H1 (cell line): ENCODE measurements at regions not wholly inside any gene's neighbourhood (a gene's known extent, or its start where the extent isn't known, plus 50 kb on each side); places are given as distances from the start of the nearest gene placed in this dataset.

Experiments used
- EP300 ChIP-seq, 2 experiments: IDR thresholded peaks; 1 replicate in 1 of 2; 2 replicates in 1 of 2; pipeline ENCODE4 v1.6.1; 2011 to 2012; ENCODE audit warnings: low read depth in 2 of 2, low read length in 2 of 2, mild to moderate bottlenecking in 2 of 2, borderline replicate concordance in 1 of 2, inconsistent platforms in 1 of 2, moderate library complexity in 1 of 2
- GTF2F1 ChIP-seq: IDR thresholded peaks from 2 replicates; pipeline ENCODE4 v1.6.1; 2012; ENCODE audit warnings: low read depth, low read length, improper control_type of control experiment, borderline replicate concordance
- JUND ChIP-seq: IDR thresholded peaks from 2 replicates; pipeline ENCODE4 v1.6.1; 2011; ENCODE audit warnings: mild to moderate bottlenecking, improper control_type of control experiment, low read length
- MAFK ChIP-seq: IDR thresholded peaks from 2 replicates; pipeline ENCODE4 v1.6.1; 2012; ENCODE audit warnings: low read depth, mild to moderate bottlenecking, improper control_type of control experiment, low read length
- NRF1 ChIP-seq: IDR thresholded peaks from 2 replicates; pipeline ENCODE4 v1.6.1; 2011; ENCODE audit warnings: mild to moderate bottlenecking, low read depth, low read length, improper control_type of control experiment
- PHF8 ChIP-seq: fragments of 200-600 bp; sonication (generic); conservative IDR thresholded peaks from 2 replicates; pipeline ENCODE4 v1.7.1; 2012; ENCODE audit warnings: low read depth, mild to moderate bottlenecking, inconsistent platforms, low read length, moderate library complexity
- RBBP5 ChIP-seq: IDR thresholded peaks from 2 replicates; pipeline ENCODE4 v1.7.1; 2012; ENCODE audit warnings: low read depth, mild to moderate bottlenecking, inconsistent platforms, low read length, moderate library complexity, borderline replicate concordance
- SRF ChIP-seq: IDR thresholded peaks from 2 replicates; pipeline ENCODE4 v1.6.1; 2011; ENCODE audit warnings: mild to moderate bottlenecking, low read depth, low read length, moderate library complexity
- SUZ12 ChIP-seq: fragments of 200-600 bp; sonication (generic); IDR thresholded peaks from 2 replicates; pipeline ENCODE4 v1.6.1; 2012; ENCODE audit warnings: mild to moderate bottlenecking, inconsistent platforms, low read length, moderate library complexity, mixed read lengths
- TBP ChIP-seq: IDR thresholded peaks from 2 replicates; pipeline ENCODE4 v1.6.1; 2011; ENCODE audit warnings: low read depth, low read length, improper control_type of control experiment
- YY1 ChIP-seq: IDR thresholded peaks from 2 replicates; pipeline ENCODE4 v1.6.1; 2011; ENCODE audit warnings: low read depth, mild to moderate bottlenecking, low read length

DNA sequence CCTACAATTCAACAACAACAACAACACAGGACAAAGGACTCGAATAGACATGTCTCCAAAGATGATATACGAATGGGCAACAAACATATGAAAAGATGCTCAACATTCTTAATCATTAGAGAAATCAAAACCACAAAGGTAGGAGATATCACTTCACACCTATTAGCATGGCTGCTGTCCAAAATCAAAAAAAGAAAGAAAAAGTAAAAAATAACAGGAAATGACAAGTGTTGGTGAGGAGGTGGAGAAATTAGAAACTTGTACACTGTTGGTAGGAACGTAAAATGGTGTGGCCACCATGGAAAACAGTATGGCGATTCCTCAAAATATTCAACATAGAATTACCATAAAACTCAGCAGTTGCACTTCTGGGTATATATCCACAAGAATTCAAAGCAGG is 312.3 kb upstream of the STT3B start (continued):
- TF ChIP-seq JUND = no peak
- TF ChIP-seq YY1 = no peak
- no peak for TF ChIP-seq PHF8
- TF ChIP-seq RBBP5 = no peak
- TF ChIP-seq TBP = no peak
- no peak for TF ChIP-seq EP300 (IDR thresholded peaks at IDR 0.05; ENCODE audit: borderline replicate concordance in 1 of 2, low read depth in 2 of 2, low read length in 2 of 2)
- TF ChIP-seq MAFK = no peak
- TF ChIP-seq SRF = no peak
- no peak for TF ChIP-seq GTF2F1
- TF ChIP-seq SUZ12 = no peak
- TF ChIP-seq NRF1 = no peak
